Neuronal stem cell (in vitro differentiated cells): ENCODE measurements at regions not wholly inside any gene's neighbourhood (a gene's known extent, or its start where the extent isn't known, plus 50 kb on each side); places are given as distances from the start of the nearest gene placed in this dataset.
A peak's percentile ranks its signal among the peaks of the same experiment; 100 is the strongest.

Experiments used
- DNase-seq: peaks from one replicate; pipeline ENCODE4 v3.0.0-alpha.2; 2013; ENCODE audit warnings: low spot score
- H2AFZ ChIP-seq: one replicate; pipeline ENCODE4 v1.6.1; 2013; ENCODE audit warnings: mild to moderate bottlenecking, low read length, inconsistent platforms
- H2AK5ac ChIP-seq: 2 replicates; pipeline ENCODE4 v1.6.1; 2013; ENCODE audit warnings: low read depth, mild to moderate bottlenecking, inconsistent platforms, low read length, moderate library complexity, mixed read lengths
- H2BK120ac ChIP-seq: 2 replicates; pipeline ENCODE4 v1.6.1; 2013; ENCODE audit warnings: low read depth, mild to moderate bottlenecking, inconsistent platforms, low read length, moderate library complexity, mixed read lengths
- H2BK12ac ChIP-seq: one replicate; pipeline ENCODE4 v1.6.1; 2013; ENCODE audit warnings: low read length, inconsistent platforms
- H2BK15ac ChIP-seq: 2 replicates; pipeline ENCODE4 v1.6.1; 2013; ENCODE audit warnings: mild to moderate bottlenecking, low read length, inconsistent platforms, mixed read lengths
- H2BK5ac ChIP-seq: one replicate; pipeline ENCODE4 v1.6.1; 2013; ENCODE audit warnings: inconsistent platforms, mild to moderate bottlenecking, low read length, moderate library complexity
- H3K14ac ChIP-seq: one replicate; pipeline ENCODE4 v1.6.1; 2013; ENCODE audit warnings: low read length, inconsistent platforms
- H3K18ac ChIP-seq: 2 replicates; pipeline ENCODE4 v1.6.1; 2013; ENCODE audit warnings: low read length, inconsistent platforms
- H3K23ac ChIP-seq: 2 replicates; pipeline ENCODE4 v1.6.1; 2013; ENCODE audit warnings: low read depth, mild to moderate bottlenecking, mixed read lengths, low read length, inconsistent platforms; ENCODE audit not compliant: poor library complexity
- H3K27ac ChIP-seq: replicated peaks from 3 replicates; pipeline ENCODE4 v1.5.1; 2013; ENCODE audit warnings: low read length, inconsistent platforms
- H3K27me3 ChIP-seq, 3 experiments: 2 replicates each; pipeline ENCODE4 v1.6.1; 2013; ENCODE audit warnings: low read length in 3 of 3, mild to moderate bottlenecking in 2 of 3, inconsistent platforms in 1 of 3, low read depth in 1 of 3, mixed read lengths in 1 of 3, moderate library complexity in 1 of 3; ENCODE audit not compliant: control insufficient read depth in 3 of 3, insufficient read depth in 3 of 3
- H3K36me3 ChIP-seq, 2 donors: replicated peaks in 1 of 2; 2 replicates each; pipeline ENCODE4 v1.6.1; 2013; ENCODE audit warnings: low read length in 2 of 2; ENCODE audit not compliant: control insufficient read depth in 2 of 2, insufficient read depth in 2 of 2
- H3K4ac ChIP-seq: 2 replicates; pipeline ENCODE4 v1.6.1; 2013; ENCODE audit warnings: inconsistent platforms, mild to moderate bottlenecking, low read length, moderate library complexity
- H3K4me1 ChIP-seq, 2 donors: 1 replicate in 1 of 2; 2 replicates in 1 of 2; pipeline ENCODE4 v1.6.1; 2013; ENCODE audit warnings: low read length in 2 of 2, low read depth in 1 of 2; ENCODE audit not compliant: control insufficient read depth in 2 of 2, insufficient read depth in 1 of 2
- H3K4me2 ChIP-seq: one replicate; pipeline ENCODE4 v1.6.1; 2013; ENCODE audit warnings: mild to moderate bottlenecking, low read length, inconsistent platforms; ENCODE audit not compliant: insufficient read depth, poor library complexity, severe bottlenecking
- H3K4me3 ChIP-seq, 2 donors: 2 replicates each; pipeline ENCODE4 v1.5.1; 2013; ENCODE audit warnings: low read length in 2 of 2, mild to moderate bottlenecking in 2 of 2, inconsistent platforms in 1 of 2, moderate library complexity in 1 of 2
- H3K79me1 ChIP-seq: one replicate; pipeline ENCODE4 v1.6.1; 2013; ENCODE audit warnings: low read depth, mild to moderate bottlenecking, inconsistent platforms, low read length, moderate library complexity
- H3K9ac ChIP-seq: one replicate; pipeline ENCODE4 v1.6.1; 2013; ENCODE audit warnings: mild to moderate bottlenecking, low read depth, low read length, inconsistent platforms; ENCODE audit not compliant: poor library complexity
- H3K9me3 ChIP-seq, 2 donors: replicated peaks in 1 of 2; 2 replicates each; pipeline versions ENCODE3 to v1.6.1; 2013; ENCODE audit warnings: low read length in 2 of 2, mild to moderate bottlenecking in 2 of 2, inconsistent platforms in 1 of 2, low read depth in 1 of 2, mixed read lengths in 1 of 2, moderate library complexity in 1 of 2; ENCODE audit not compliant: control insufficient read depth in 2 of 2, insufficient read depth in 1 of 2
- H4K8ac ChIP-seq: one replicate; pipeline ENCODE4 v1.6.1; 2013; ENCODE audit warnings: low read depth, mild to moderate bottlenecking, inconsistent platforms, low read length, moderate library complexity
- H4K91ac ChIP-seq: one replicate; pipeline ENCODE4 v1.6.1; 2013; ENCODE audit warnings: low read length, low read depth, mild to moderate bottlenecking, inconsistent platforms; ENCODE audit not compliant: poor library complexity
- WGBS, 2 donors: extraction: QIAGEN DNeasy Blood & Tissue Kit; methylation state at CpG; one replicate each; pipeline ENCODE4 v1.1.7; 2013; ENCODE audit warnings: missing lambda C conversion rate in 2 of 2, mixed read lengths in 1 of 2; ENCODE audit not compliant: insufficient read length in 2 of 2, insufficient replicate concordance in 1 of 2; ENCODE audit errors: extremely low coverage in 2 of 2; 5-methylcytosine and 5-hydroxymethylcytosine counted together

DNA sequence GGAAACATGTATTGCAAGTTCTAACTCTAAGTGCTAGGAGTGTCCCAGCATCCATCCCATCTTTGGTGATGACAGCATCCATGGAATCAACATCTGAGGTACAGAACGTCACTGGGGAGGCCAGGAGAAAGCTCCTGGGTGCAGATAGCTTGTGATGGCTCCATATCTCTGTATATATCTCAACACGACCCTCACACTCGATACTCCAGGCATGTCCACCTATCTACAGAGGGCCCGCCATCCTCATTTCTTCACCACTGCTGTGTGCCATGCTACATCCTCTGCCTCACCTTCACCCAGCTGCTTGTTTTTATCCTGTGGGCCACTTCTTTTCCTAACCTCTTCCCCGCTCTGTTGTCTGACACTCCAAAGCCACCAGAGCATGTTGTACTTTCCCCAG lies 100.4 kb upstream of the SERP2 start:
- Histone ChIP-seq H2BK120ac (no peak overlapping the region), H3K36me3 (no peaks in the 10 kb centered on the region), H3K4ac (no peak overlapping the region), H2BK12ac (no peak overlapping the region), H2AK5ac (no peak overlapping the region), H3K23ac (no peak overlapping the region), H3K4me2 (no peak overlapping the region), H2AFZ (no peak overlapping the region), H3K27ac (no peak overlapping the region), H3K27me3 (no peaks in the 10 kb centered on the region), H3K4me3 (no peak overlapping the region), H4K8ac (no peak overlapping the region), H2BK15ac (no peak overlapping the region), H4K91ac (no peak overlapping the region), H3K9me3 (no peaks in the 10 kb centered on the region), H3K18ac (no peak overlapping the region), H3K79me1 (no peaks in the 10 kb centered on the region), H3K4me1 (peaks cover 0 to 2% of the 10 kb centered on the region in 2 donors), H3K14ac (no peak overlapping the region), H2BK5ac (no peak overlapping the region), H3K9ac (no peak overlapping the region)
- no CpG with 5 or more reads among the region's 5 CpGs for WGBS, 2 donors
- DNase-seq: no peak

DNA sequence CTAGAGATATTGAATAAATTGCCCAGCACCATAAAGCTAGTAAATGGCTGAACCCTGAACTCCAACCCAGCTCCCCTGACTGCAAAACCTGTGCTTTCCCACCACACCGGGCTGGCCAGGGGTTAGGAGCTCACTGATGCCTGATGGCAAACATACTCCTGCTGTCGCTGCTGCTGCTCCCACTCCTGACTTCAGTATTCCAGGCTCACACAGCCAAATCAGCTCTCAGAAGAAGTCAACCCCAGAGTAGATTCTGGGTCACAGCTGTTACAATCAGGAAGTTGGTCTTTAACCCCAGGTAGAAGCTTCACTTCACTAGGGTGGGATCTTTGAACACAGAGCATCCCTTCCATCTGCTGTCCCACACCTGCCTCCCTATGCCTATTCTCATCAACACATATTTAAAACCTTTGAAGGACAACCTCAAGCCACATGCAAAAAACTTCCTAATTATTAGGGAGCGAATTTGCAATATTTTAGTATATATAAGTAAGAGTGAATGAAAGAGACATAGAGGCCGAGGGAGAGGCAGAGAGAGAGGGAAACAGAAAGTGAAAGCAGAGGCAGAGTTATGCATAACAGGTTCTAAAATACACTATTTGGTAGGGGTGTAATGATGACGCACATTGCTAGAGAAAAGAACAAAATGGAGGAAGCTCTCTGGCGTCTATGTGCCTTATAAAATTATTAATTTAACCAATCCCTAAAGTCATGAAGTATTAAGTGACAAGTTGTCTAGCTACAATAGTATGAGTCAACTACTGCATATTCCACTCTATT lies 99.4 kb upstream of the SERP2 start:
- H3K14ac ChIP-seq: no peak overlapping the region
- no peak overlapping the region for H2BK120ac ChIP-seq
- H3K4me3 ChIP-seq: no peak overlapping the region
- H2BK12ac ChIP-seq: no peak overlapping the region
- no CpG with 5 or more reads among the region's 6 CpGs for WGBS, 2 donors
- no peak overlapping the region for H4K91ac ChIP-seq
- no peak for DNase-seq
- no peak overlapping the region for H3K9ac ChIP-seq
- H3K79me1 ChIP-seq: no peaks in the 10 kb centered on the region
- no peak overlapping the region for H4K8ac ChIP-seq
- H3K4me2 ChIP-seq: no peak overlapping the region
- no peaks in the 10 kb centered on the region for H3K36me3 ChIP-seq
- no peak overlapping the region for H3K4ac ChIP-seq
- no peak overlapping the region for H3K18ac ChIP-seq
- no peaks in the 10 kb centered on the region for H3K27me3 ChIP-seq
- H3K9me3 ChIP-seq: no peaks in the 10 kb centered on the region
- H2AK5ac ChIP-seq: no peak overlapping the region
- H2BK5ac ChIP-seq: no peak overlapping the region
- H2BK15ac ChIP-seq: no peak overlapping the region
- H3K4me1 ChIP-seq: peaks cover 0 to 2% of the 10 kb centered on the region in 2 donors
- H3K23ac ChIP-seq: no peak overlapping the region
- no peak overlapping the region for H3K27ac ChIP-seq
- H2AFZ ChIP-seq: peak overlapping the region; percentile 38

- H2BK120ac ChIP-seq: no peak overlapping the region
- H3K23ac ChIP-seq: no peak overlapping the region
- H2AFZ ChIP-seq: peak overlapping the region; percentile 38
- H2BK5ac ChIP-seq: no peak overlapping the region
- H3K4me1 ChIP-seq: peaks cover 0 to 2% of the 10 kb centered on the region in 2 donors
- H3K79me1 ChIP-seq: no peaks in the 10 kb centered on the region
- H3K18ac ChIP-seq: no peak overlapping the region
- H3K9me3 ChIP-seq: no peaks in the 10 kb centered on the region
- no peak overlapping the region for H3K9ac ChIP-seq
- H2BK15ac ChIP-seq: no peak overlapping the region
- no peak overlapping the region for H3K14ac ChIP-seq
- no peak overlapping the region for H3K4ac ChIP-seq
- no peak overlapping the region for H2BK12ac ChIP-seq
- no peak overlapping the region for H2AK5ac ChIP-seq
- H4K91ac ChIP-seq: no peak overlapping the region
- H4K8ac ChIP-seq: no peak overlapping the region
- no peak overlapping the region for H3K4me3 ChIP-seq
- no CpG with 5 or more reads among the region's 2 CpGs for WGBS, 2 donors
- H3K36me3 ChIP-seq: no peaks in the 10 kb centered on the region
- no peak overlapping the region for H3K27ac ChIP-seq
- H3K4me2 ChIP-seq: no peak overlapping the region
- DNase-seq: no peak
- no peaks in the 10 kb centered on the region for H3K27me3 ChIP-seq
Observed at GRCh38 chr13:44274771-44275205, 98.8 kb upstream of the SERP2 start.

DNA sequence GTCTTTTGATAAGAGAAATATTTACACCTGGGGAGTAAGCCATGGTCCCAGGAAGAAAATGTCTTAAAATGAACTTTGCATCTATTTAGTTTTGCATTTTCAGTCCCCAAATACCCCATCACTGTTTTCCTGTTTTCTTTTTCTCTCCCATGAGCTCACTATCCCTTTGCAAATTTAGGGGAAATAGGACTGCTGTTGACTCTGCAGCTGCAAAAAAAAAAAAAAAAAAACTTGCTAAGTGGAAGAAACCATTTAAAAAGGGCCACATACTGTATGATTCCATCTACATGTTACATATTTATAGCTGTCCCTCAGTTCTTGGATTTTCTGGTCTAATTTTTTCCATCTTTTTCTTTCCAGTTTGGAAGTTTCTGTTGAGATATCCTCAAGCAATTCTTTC lies 98.2 kb upstream of the SERP2 start:
- Histone ChIP-seq H3K4ac (no peak overlapping the region), H4K8ac (no peak overlapping the region), H4K91ac (no peak overlapping the region), H3K23ac (no peak overlapping the region), H2AK5ac (no peak overlapping the region), H2BK5ac (no peak overlapping the region), H3K79me1 (no peaks in the 10 kb centered on the region), H3K27me3 (no peaks in the 10 kb centered on the region), H2BK120ac (no peak overlapping the region), H3K14ac (no peak overlapping the region), H3K4me2 (no peak overlapping the region), H2BK12ac (no peak overlapping the region), H3K18ac (no peak overlapping the region), H3K9ac (no peak overlapping the region), H3K27ac (no peak overlapping the region), H3K9me3 (no peaks in the 10 kb centered on the region), H3K36me3 (no peaks in the 10 kb centered on the region), H3K4me3 (no peak overlapping the region), H2BK15ac (no peak overlapping the region), H2AFZ (no peak overlapping the region), H3K4me1 (peaks cover 0 to 2% of the 10 kb centered on the region in 2 donors)
- DNase-seq: no peak
